ENCODE measurements at regions not wholly inside any gene's neighbourhood (a gene's known extent, or its start where the extent isn't known, plus 50 kb on each side); places are given as distances from the start of the nearest gene placed in this dataset.

DNA sequence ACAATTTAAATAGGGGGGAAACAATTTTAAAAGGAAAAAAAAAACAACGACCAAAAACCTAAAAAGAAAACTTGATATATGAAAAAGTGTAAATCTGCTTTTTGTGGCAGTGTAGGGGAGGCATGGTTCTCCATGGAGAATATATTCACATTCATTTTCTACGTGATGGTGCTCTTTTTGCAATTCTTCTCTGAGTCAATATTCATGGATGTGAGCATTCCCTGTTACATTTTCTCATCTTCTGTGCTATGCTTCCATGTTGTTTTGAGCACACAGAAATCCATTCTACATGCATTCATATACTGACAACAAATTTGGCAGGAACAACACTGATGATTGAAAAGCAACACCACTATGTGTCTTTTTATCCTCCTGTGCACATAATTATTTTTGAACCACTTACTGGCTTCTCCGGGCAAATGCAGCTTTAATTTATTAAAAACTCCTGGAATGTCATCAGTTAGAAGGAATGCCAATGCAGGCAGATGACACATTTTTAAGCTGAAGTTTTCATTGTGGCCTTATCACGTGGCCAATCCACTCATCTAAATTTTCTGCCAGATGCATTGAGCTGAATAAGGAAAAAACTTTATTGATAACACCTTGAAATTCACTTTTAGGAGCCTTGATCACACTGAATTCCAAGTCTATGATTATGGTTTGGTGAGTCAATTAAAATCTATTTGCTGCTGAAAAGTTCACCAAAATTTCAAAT is 590.6 kb downstream of the NUF2 start:
- H3K4me1 Mint-ChIP-seq (ENCODE audit: unreplicated experiment): no peaks in the 10 kb centered on the region
- no peak overlapping the region for H3K27ac Mint-ChIP-seq (ENCODE audit: unreplicated experiment)
- H3K4me3 Mint-ChIP-seq (ENCODE audit: unreplicated experiment): no peak overlapping the region
- no peak for DNase-seq (ENCODE audit: extremely low spot score, unreplicated experiment)
- H3K36me3 Mint-ChIP-seq (ENCODE audit: unreplicated experiment): no peaks in the 10 kb centered on the region
- TF ChIP-seq, protein P1, sequence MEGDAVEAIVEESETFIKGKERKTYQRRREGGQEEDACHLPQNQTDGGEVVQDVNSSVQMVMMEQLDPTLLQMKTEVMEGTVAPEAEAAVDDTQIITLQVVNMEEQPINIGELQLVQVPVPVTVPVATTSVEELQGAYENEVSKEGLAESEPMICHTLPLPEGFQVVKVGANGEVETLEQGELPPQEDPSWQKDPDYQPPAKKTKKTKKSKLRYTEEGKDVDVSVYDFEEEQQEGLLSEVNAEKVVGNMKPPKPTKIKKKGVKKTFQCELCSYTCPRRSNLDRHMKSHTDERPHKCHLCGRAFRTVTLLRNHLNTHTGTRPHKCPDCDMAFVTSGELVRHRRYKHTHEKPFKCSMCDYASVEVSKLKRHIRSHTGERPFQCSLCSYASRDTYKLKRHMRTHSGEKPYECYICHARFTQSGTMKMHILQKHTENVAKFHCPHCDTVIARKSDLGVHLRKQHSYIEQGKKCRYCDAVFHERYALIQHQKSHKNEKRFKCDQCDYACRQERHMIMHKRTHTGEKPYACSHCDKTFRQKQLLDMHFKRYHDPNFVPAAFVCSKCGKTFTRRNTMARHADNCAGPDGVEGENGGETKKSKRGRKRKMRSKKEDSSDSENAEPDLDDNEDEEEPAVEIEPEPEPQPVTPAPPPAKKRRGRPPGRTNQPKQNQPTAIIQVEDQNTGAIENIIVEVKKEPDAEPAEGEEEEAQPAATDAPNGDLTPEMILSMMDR (IDR thresholded peaks at IDR 0.05): no peak
- peaks cover 9% of the 10 kb centered on the region for H3K9me3 Mint-ChIP-seq (ENCODE audit: unreplicated experiment)
- no peaks in the 10 kb centered on the region for H3K27me3 Mint-ChIP-seq (ENCODE audit: unreplicated experiment)

DNA sequence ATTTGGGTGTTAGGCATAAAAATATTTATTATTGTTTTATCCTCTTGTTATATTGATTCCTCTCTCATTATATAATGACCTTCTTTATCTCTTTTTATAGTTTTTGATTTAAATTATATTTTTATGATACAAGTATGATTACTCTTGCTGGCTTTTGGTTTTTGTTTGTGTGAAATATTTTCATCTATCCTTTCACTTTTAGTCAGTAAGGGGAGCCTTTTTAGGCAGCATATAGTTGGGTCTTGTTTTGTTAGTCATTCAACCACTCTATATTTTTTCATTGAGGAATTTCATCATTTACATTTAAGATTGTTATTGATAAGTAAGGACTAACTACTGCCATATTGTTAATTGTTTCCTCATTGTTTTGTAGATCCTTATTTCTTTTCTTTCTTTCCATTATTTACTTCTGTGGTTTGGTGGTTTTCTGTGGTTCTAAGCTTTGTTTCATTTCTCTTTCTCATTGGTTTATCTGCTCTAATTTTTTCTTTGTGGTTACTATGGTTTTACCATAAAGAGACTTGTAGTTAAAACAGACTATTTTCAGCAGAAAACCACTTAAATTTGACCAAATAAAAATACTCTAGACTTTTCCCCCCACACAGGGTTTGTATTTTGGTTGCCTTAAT is 593.1 kb downstream of the NUF2 start:
- Mint-ChIP-seq H3K27me3 (ENCODE audit: unreplicated experiment) (no peaks in the 10 kb centered on the region), H3K4me3 (ENCODE audit: unreplicated experiment) (no peak overlapping the region), H3K4me1 (ENCODE audit: unreplicated experiment) (no peaks in the 10 kb centered on the region), H3K27ac (ENCODE audit: unreplicated experiment) (no peak overlapping the region), H3K36me3 (ENCODE audit: unreplicated experiment) (no peaks in the 10 kb centered on the region), H3K9me3 (ENCODE audit: unreplicated experiment) (peaks cover under 1% of the 10 kb centered on the region)
- TF ChIP-seq, protein P1 (IDR thresholded peaks at IDR 0.05): no peak
- no peak for DNase-seq (ENCODE audit: extremely low spot score, unreplicated experiment)

DNA sequence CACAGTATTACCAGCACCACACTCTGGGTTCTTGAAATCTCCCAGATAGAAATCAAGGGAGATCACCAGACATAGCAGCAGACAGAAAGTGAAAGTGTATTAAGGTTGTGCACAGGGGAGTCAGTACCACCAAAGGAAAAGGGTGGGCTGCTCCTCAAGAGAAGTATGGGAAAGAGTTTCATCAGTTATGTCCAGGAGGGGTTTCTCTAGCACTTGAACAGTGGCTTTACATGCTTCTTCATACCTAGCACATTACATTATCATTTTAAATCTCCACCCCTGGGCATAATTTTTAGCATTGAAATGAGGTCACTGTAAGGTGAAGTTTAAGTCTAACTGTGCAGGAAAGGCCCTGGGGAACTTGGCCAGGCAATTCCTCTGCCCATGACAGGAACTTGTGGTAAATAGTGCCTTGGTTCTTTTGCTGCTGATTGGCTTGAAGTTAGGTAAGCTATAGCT is 601.0 kb downstream of the NUF2 start:
- Mint-ChIP-seq H3K4me1 (ENCODE audit: unreplicated experiment) (no peaks in the 10 kb centered on the region), H3K27ac (ENCODE audit: unreplicated experiment) (no peak overlapping the region), H3K9me3 (ENCODE audit: unreplicated experiment) (no peaks in the 10 kb centered on the region), H3K27me3 (ENCODE audit: unreplicated experiment) (no peaks in the 10 kb centered on the region), H3K36me3 (ENCODE audit: unreplicated experiment) (no peaks in the 10 kb centered on the region), H3K4me3 (ENCODE audit: unreplicated experiment) (no peak overlapping the region)
- DNase-seq (ENCODE audit: extremely low spot score, unreplicated experiment): no peak
- TF ChIP-seq, protein P1 (IDR thresholded peaks at IDR 0.05): no peak

DNA sequence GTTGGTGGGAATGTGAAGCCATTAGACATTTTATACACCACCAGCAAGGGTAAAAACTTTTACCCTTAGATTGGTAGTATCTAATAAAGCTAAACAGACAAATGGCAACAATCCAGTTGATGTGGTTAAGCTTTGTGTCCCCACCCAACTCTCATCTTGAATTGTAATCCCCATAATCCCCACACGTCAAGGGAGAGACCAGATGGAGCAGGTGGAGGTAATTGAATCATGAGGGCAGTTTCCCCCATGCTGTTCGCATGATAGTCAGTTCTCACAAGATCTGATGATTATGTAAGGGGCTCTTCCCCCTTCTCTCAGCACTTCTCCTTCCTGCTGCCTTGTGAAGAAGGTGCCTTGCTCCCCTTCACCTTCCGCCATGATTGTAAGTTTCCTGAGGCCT is 602.3 kb downstream of the NUF2 start:
- Mint-ChIP-seq H3K4me3 (ENCODE audit: unreplicated experiment) (no peak overlapping the region), H3K27me3 (ENCODE audit: unreplicated experiment) (no peaks in the 10 kb centered on the region), H3K4me1 (ENCODE audit: unreplicated experiment) (no peaks in the 10 kb centered on the region), H3K36me3 (ENCODE audit: unreplicated experiment) (no peaks in the 10 kb centered on the region), H3K9me3 (ENCODE audit: unreplicated experiment) (no peaks in the 10 kb centered on the region), H3K27ac (ENCODE audit: unreplicated experiment) (no peak overlapping the region)
- DNase-seq (ENCODE audit: extremely low spot score, unreplicated experiment): no peak
- TF ChIP-seq, protein P1 (IDR thresholded peaks at IDR 0.05): no peak

DNA sequence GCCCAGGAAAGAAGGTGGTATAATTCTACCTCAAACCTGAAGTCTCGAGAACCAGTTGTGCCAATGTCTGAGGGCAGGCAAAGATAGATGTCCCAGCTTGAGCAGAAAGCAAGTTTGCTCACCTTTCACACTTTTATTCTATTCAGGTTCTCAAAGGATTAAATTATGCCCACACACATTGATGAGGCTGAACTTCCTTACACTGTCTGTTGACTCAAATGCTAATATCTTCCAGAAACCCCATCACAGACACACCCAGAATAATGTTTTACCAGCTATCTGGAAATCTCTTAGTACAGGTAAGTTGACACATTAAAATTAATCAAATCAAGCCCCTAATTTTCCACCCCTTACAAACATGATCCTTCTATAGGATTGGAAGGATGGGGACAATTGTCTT is 605.7 kb downstream of the NUF2 start:
- no peaks in the 10 kb centered on the region for H3K36me3 Mint-ChIP-seq (ENCODE audit: unreplicated experiment)
- H3K27ac Mint-ChIP-seq (ENCODE audit: unreplicated experiment): no peak overlapping the region
- no peaks in the 10 kb centered on the region for H3K9me3 Mint-ChIP-seq (ENCODE audit: unreplicated experiment)
- no peaks in the 10 kb centered on the region for H3K27me3 Mint-ChIP-seq (ENCODE audit: unreplicated experiment)
- TF ChIP-seq, protein P1 (IDR thresholded peaks at IDR 0.05): no peak
- no peaks in the 10 kb centered on the region for H3K4me1 Mint-ChIP-seq (ENCODE audit: unreplicated experiment)
- DNase-seq (ENCODE audit: extremely low spot score, unreplicated experiment): no peak
- no peak overlapping the region for H3K4me3 Mint-ChIP-seq (ENCODE audit: unreplicated experiment)
